ENCODE measurements at regions not wholly inside any gene's neighbourhood (a gene's known extent, or its start where the extent isn't known, plus 50 kb on each side); places are given as distances from the start of the nearest gene placed in this dataset.

DNA sequence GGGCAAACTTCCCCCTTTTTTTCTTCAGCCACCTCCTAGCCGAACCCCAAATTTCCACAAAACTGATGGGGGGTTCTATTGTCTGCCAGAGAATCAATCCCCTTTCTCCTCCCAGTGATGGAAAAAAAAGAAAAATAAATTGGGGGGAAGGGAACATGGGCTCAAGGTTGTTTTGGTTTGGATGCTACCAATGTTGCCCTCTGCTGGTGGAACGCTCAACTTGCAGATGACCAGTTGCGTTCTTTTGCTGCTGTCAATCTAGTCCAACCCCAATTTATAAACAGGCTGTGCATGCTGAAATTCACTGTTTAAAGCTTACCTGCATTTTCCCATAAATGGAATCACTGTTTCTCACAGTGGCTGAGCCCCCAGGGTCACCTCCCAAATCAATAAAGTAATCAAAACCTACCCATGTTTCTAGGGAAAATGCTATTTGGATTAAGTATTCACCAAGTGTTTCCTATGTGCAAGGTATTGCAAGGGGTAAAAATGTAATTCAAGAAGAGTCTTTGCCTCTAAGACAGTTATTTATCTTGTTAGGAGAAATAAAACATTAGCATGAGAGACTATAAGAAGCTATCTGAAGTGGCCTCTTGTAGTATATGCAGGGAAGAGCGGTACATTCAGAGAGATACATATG is 116.7 kb upstream of the TMEM164 start:
- TF ChIP-seq POLR2A (IDR thresholded peaks at IDR 0.05), result no peak
- TF ChIP-seq, protein P1, sequence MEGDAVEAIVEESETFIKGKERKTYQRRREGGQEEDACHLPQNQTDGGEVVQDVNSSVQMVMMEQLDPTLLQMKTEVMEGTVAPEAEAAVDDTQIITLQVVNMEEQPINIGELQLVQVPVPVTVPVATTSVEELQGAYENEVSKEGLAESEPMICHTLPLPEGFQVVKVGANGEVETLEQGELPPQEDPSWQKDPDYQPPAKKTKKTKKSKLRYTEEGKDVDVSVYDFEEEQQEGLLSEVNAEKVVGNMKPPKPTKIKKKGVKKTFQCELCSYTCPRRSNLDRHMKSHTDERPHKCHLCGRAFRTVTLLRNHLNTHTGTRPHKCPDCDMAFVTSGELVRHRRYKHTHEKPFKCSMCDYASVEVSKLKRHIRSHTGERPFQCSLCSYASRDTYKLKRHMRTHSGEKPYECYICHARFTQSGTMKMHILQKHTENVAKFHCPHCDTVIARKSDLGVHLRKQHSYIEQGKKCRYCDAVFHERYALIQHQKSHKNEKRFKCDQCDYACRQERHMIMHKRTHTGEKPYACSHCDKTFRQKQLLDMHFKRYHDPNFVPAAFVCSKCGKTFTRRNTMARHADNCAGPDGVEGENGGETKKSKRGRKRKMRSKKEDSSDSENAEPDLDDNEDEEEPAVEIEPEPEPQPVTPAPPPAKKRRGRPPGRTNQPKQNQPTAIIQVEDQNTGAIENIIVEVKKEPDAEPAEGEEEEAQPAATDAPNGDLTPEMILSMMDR (IDR thresholded peaks at IDR 0.05), result peak; percentile 42 to 65 (median 62)
